ENCODE measurements at regions not wholly inside any gene's neighbourhood (a gene's known extent, or its start where the extent isn't known, plus 50 kb on each side); places are given as distances from the start of the nearest gene placed in this dataset.

- Histone ChIP-seq H3K36me3 (no peaks in the 10 kb centered on the region), H3K27me3 (no peaks in the 10 kb centered on the region), H3K9me3 (no peaks in the 10 kb centered on the region), H3K27ac (no peak overlapping the region), H3K4me1 (no peaks in the 10 kb centered on the region), H3K4me3 (no peak overlapping the region)
- 84 to 95% (median 87%) methylated on average over 2 of the region's 2 CpGs for WGBS, 4 donors
- TF ChIP-seq POLR2A (IDR thresholded peaks at IDR 0.05) (no peak), CTCF (IDR thresholded peaks at IDR 0.05) (no peak)
- DNase-seq (no peak), ATAC-seq (no peak)
- intact Hi-C loops (cut with DNase I): no loop called here
These were observed 1029.8 kb upstream of the AGA start for GRCh38 chr4:178471994-178472393.

- WGBS, 4 donors: 55 to 68% (median 58%) methylated on average over 3 of the region's 3 CpGs
- H3K9me3 ChIP-seq: no peaks in the 10 kb centered on the region
- no peaks in the 10 kb centered on the region for H3K27me3 ChIP-seq
- intact Hi-C loops (cut with DNase I): no loop called here
- H3K36me3 ChIP-seq: no peaks in the 10 kb centered on the region
- H3K27ac ChIP-seq: no peak overlapping the region
- no peak for ATAC-seq
- TF ChIP-seq CTCF (IDR thresholded peaks at IDR 0.05): no peak
- TF ChIP-seq POLR2A (IDR thresholded peaks at IDR 0.05): no peak
- DNase-seq: no peak
- no peak overlapping the region for H3K4me3 ChIP-seq
- H3K4me1 ChIP-seq: peaks cover 0 to 15% (median 0%) of the 10 kb centered on the region in 12 donors
These were observed 1037.9 kb upstream of the AGA start for GRCh38 chr4:178480105-178480504.

GRCh38 chr4:178480881-178481280, 1038.6 kb upstream of the AGA start:
- H3K9me3 ChIP-seq: no peaks in the 10 kb centered on the region
- TF ChIP-seq POLR2A (IDR thresholded peaks at IDR 0.05): no peak
- TF ChIP-seq CTCF (IDR thresholded peaks at IDR 0.05): no peak
- H3K36me3 ChIP-seq: no peaks in the 10 kb centered on the region
- intact Hi-C loops (cut with DNase I): no loop called here
- no peaks in the 10 kb centered on the region for H3K27me3 ChIP-seq
- no peak overlapping the region for H3K27ac ChIP-seq
- peaks cover 0 to 15% (median 0%) of the 10 kb centered on the region in 12 donors for H3K4me1 ChIP-seq
- ATAC-seq (no peak), DNase-seq (no peak)
- no peak overlapping the region for H3K4me3 ChIP-seq

GRCh38 chr4:178481564-178481963, 1039.3 kb upstream of the AGA start:
- H3K27ac ChIP-seq: no peak overlapping the region
- TF ChIP-seq POLR2A (IDR thresholded peaks at IDR 0.05) (no peak), CTCF (IDR thresholded peaks at IDR 0.05) (no peak)
- H3K9me3 ChIP-seq: no peaks in the 10 kb centered on the region
- intact Hi-C loops (cut with DNase I): no loop called here
- WGBS, 4 donors: 55 to 79% (median 70%) methylated on average over 2 to 3 of the region's 3 CpGs
- no peak for ATAC-seq
- DNase-seq: no peak
- no peak overlapping the region for H3K4me3 ChIP-seq
- peaks cover 0 to 15% (median 0%) of the 10 kb centered on the region in 12 donors for H3K4me1 ChIP-seq
- H3K27me3 ChIP-seq: no peaks in the 10 kb centered on the region
- H3K36me3 ChIP-seq: no peaks in the 10 kb centered on the region

Measured in heart left ventricle (tissue), 16 donors.